ENCODE measurements at regions not wholly inside any gene's neighbourhood (a gene's known extent, or its start where the extent isn't known, plus 50 kb on each side); places are given as distances from the start of the nearest gene placed in this dataset.

- TF ChIP-seq CTCF (IDR thresholded peaks at IDR 0.05; ENCODE audit: low read depth, low read length) (no peak), EZH2phosphoT487 (IDR thresholded peaks at IDR 0.05; ENCODE audit: low read depth) (no peak)
Measured at GRCh38 chr14:28952666-28953065, 186.1 kb downstream of the FOXG1 start.

Data from OCI-LY3 (cell line).